ENCODE measurements at regions not wholly inside any gene's neighbourhood (a gene's known extent, or its start where the extent isn't known, plus 50 kb on each side); places are given as distances from the start of the nearest gene placed in this dataset.
"Not testable (repeated sequence)": the region's sequence is repeated elsewhere in the genome, so short reads cannot be mapped to it uniquely, and the experiment has no call there.

GRCh38 chr6:85344996-85345395 lies 104.9 kb upstream of the NT5E start:
- no peak overlapping the region for H3K27ac Mint-ChIP-seq
- ChIA-PET POLR2A (no interaction called here), CTCF (no interaction called here)
- peaks cover 0 to 4% of the 10 kb centered on the region in 2 experiments for H3K27me3 ChIP-seq (ENCODE audit: control insufficient read depth in 1 of 2, insufficient read depth in 2 of 2, low read length in 2 of 2)
- DNase-seq (no peak), ATAC-seq (ENCODE audit: poor library complexity) (no peak)
- H3K36me3 ChIP-seq (ENCODE audit: insufficient read depth, low read length), result no peaks in the 10 kb centered on the region
- no peak for TF ChIP-seq CTCF (IDR thresholded peaks at IDR 0.05)
- H3K4me3 Mint-ChIP-seq, result no peak overlapping the region
- H3K9me3 ChIP-seq (ENCODE audit: control insufficient read depth in 1 of 2, insufficient read depth in 1 of 2, low read length in 2 of 2), result no peaks in the 10 kb centered on the region
- no peaks in the 10 kb centered on the region for H3K4me1 ChIP-seq (ENCODE audit: insufficient read depth, low read length)
- H3K9me3 Mint-ChIP-seq, result no peaks in the 10 kb centered on the region
- no peak overlapping the region for H3K27ac ChIP-seq (ENCODE audit: low read depth in 1 of 2, low read length in 2 of 2)
- H3K27me3 Mint-ChIP-seq, result peaks cover 30% of the 10 kb centered on the region
- intact Hi-C loops (cut with DNase I, micrococcal nuclease), result no loop called here
- no peak overlapping the region for H3K4me3 ChIP-seq (ENCODE audit: low read length)
- H3K36me3 Mint-ChIP-seq (ENCODE audit: low read depth), result no peaks in the 10 kb centered on the region
- H3K4me1 Mint-ChIP-seq (ENCODE audit: low read depth), result no peaks in the 10 kb centered on the region

- Histone ChIP-seq H3K9me3 (ENCODE audit: control insufficient read depth in 1 of 2, insufficient read depth in 1 of 2, low read length in 2 of 2) (no peaks in the 10 kb centered on the region), H3K4me3 (ENCODE audit: low read length) (no peak overlapping the region), H3K27ac (ENCODE audit: low read depth in 1 of 2, low read length in 2 of 2) (no peak overlapping the region), H3K36me3 (ENCODE audit: insufficient read depth, low read length) (no peaks in the 10 kb centered on the region), H3K27me3 (ENCODE audit: control insufficient read depth in 1 of 2, insufficient read depth in 2 of 2, low read length in 2 of 2) (peaks cover 0 to 4% of the 10 kb centered on the region in 2 experiments), H3K4me1 (ENCODE audit: insufficient read depth, low read length) (no peaks in the 10 kb centered on the region)
- Mint-ChIP-seq H3K27me3 (peaks cover 26% of the 10 kb centered on the region), H3K27ac (no peak overlapping the region), H3K4me3 (no peak overlapping the region), H3K9me3 (no peaks in the 10 kb centered on the region), H3K4me1 (ENCODE audit: low read depth) (no peaks in the 10 kb centered on the region), H3K36me3 (ENCODE audit: low read depth) (no peaks in the 10 kb centered on the region)
- ChIA-PET CTCF (no interaction called here), POLR2A (no interaction called here)
- intact Hi-C loops (cut with DNase I, micrococcal nuclease), result no loop called here
- DNase-seq, result no peak
- no peak for ATAC-seq (ENCODE audit: poor library complexity)
- TF ChIP-seq CTCF (IDR thresholded peaks at IDR 0.05), result no peak
These were observed 106.5 kb upstream of the NT5E start for GRCh38 chr6:85343428-85343827.

GRCh38 chr6:85329196-85329595 lies 120.7 kb upstream of the NT5E start:
- Mint-ChIP-seq H3K36me3 (ENCODE audit: low read depth) (no peaks in the 10 kb centered on the region), H3K27ac (no peak overlapping the region), H3K27me3 (peaks cover 24% of the 10 kb centered on the region), H3K9me3 (no peaks in the 10 kb centered on the region), H3K4me1 (ENCODE audit: low read depth) (no peaks in the 10 kb centered on the region), H3K4me3 (no peak overlapping the region)
- Histone ChIP-seq H3K4me1 (ENCODE audit: insufficient read depth, low read length) (no peaks in the 10 kb centered on the region), H3K9me3 (ENCODE audit: control insufficient read depth in 1 of 2, insufficient read depth in 1 of 2, low read length in 2 of 2) (no peaks in the 10 kb centered on the region), H3K27ac (ENCODE audit: low read depth in 1 of 2, low read length in 2 of 2) (no peak overlapping the region), H3K27me3 (ENCODE audit: control insufficient read depth in 1 of 2, insufficient read depth in 2 of 2, low read length in 2 of 2) (no peaks in the 10 kb centered on the region), H3K4me3 (ENCODE audit: low read length) (no peak overlapping the region), H3K36me3 (ENCODE audit: insufficient read depth, low read length) (no peaks in the 10 kb centered on the region)
- no peak for ATAC-seq (ENCODE audit: poor library complexity)
- no peak for TF ChIP-seq CTCF (IDR thresholded peaks at IDR 0.05)
- CTCF ChIA-PET, result no interaction called here
- intact Hi-C loops (cut with DNase I, micrococcal nuclease), result no loop called here
- POLR2A ChIA-PET, result no interaction called here
- DNase-seq, result no peak

- CTCF ChIA-PET; DNase-seq; H3K9me3 Mint-ChIP-seq; POLR2A ChIA-PET; H3K27ac ChIP-seq (ENCODE audit: low read depth in 1 of 2, low read length in 2 of 2); H3K4me3 ChIP-seq (ENCODE audit: low read length); H3K9me3 ChIP-seq (ENCODE audit: control insufficient read depth in 1 of 2, insufficient read depth in 1 of 2, low read length in 2 of 2); intact Hi-C loops (cut with DNase I, micrococcal nuclease); H3K4me3 Mint-ChIP-seq; H3K27me3 ChIP-seq (ENCODE audit: control insufficient read depth in 1 of 2, insufficient read depth in 2 of 2, low read length in 2 of 2); H3K36me3 Mint-ChIP-seq (ENCODE audit: low read depth); H3K36me3 ChIP-seq (ENCODE audit: insufficient read depth, low read length); H3K27ac Mint-ChIP-seq; H3K4me1 Mint-ChIP-seq (ENCODE audit: low read depth); ATAC-seq (ENCODE audit: poor library complexity); H3K4me1 ChIP-seq (ENCODE audit: insufficient read depth, low read length): not testable (repeated sequence)
- H3K27me3 Mint-ChIP-seq, result peaks cover 22% of the 10 kb centered on the region
These were observed 124.1 kb upstream of the NT5E start for GRCh38 chr6:85325811-85326210.

Measured in CD4-positive, alpha-beta T cell (primary cell).